K562 (cell line): ENCODE measurements at regions not wholly inside any gene's neighbourhood (a gene's known extent, or its start where the extent isn't known, plus 50 kb on each side); places are given as distances from the start of the nearest gene placed in this dataset.

ENCODE experiments used
- ARNT ChIP-seq, 2 experiments: fragments of 450-650 bp; IDR thresholded peaks; 2 replicates each; pipeline ENCODE4 v1.6.1; 2016; ENCODE audit warnings: mild to moderate bottlenecking in 1 of 2
- GABPA ChIP-seq: fragments of 200-800 bp; sonication (Bioruptor generic); conservative IDR thresholded peaks from 2 replicates; pipeline ENCODE4 v1.6.1; 2016; ENCODE audit warnings: low read depth, missing genetic modification characterization, missing compliant biosample characterization
- GABPB1 ChIP-seq: sonication (generic); formaldehyde crosslinking; IDR thresholded peaks from 2 replicates; pipeline ENCODE4 v1.8.0; 2022; ENCODE audit warnings: mild to moderate bottlenecking, missing genetic modification reagents
- HNRNPH1 ChIP-seq: fragments of 200-400 bp; formaldehyde crosslinking; optimal IDR thresholded peaks from 2 replicates; pipeline ENCODE3; 2017; ENCODE audit warnings: low read depth, mild to moderate bottlenecking, low read length, moderate library complexity
- JUN ChIP-seq, 2 experiments: sonication (generic) in 1 of 2; formaldehyde crosslinking in 1 of 2; IDR thresholded peaks; 2 replicates each; pipeline versions ENCODE4 v1.6.1 to v1.8.0; 2012 to 2022; ENCODE audit warnings: borderline replicate concordance in 2 of 2, mild to moderate bottlenecking in 2 of 2, improper control_type of control experiment in 1 of 2, low read depth in 1 of 2, low read length in 1 of 2, missing genetic modification reagents in 1 of 2
- MYC ChIP-seq, 2 experiments: fragments of 250-450 bp in 1 of 2; sonication (Bioruptor Pico) in 1 of 2; IDR thresholded peaks; 2 replicates each; pipeline versions ENCODE4 v1.5.1 to v1.6.1; 2012 to 2021; ENCODE audit warnings: low read depth in 2 of 2, borderline replicate concordance in 1 of 2, improper control_type of control experiment in 1 of 2, low read length in 1 of 2, mild to moderate bottlenecking in 1 of 2, moderate library complexity in 1 of 2
- NCOA1 ChIP-seq: fragments of 450-650 bp; IDR thresholded peaks from 2 replicates; pipeline ENCODE4 v1.6.1; 2016; ENCODE audit warnings: low read depth
- NCOA2 ChIP-seq, 2 experiments: fragments of 450-650 bp; IDR thresholded peaks; 2 replicates each; pipeline ENCODE4 v1.6.1; 2018; ENCODE audit warnings: mild to moderate bottlenecking in 2 of 2, moderate library complexity in 1 of 2; ENCODE audit not compliant: partially characterized antibody in 2 of 2
- RBM34 ChIP-seq: fragments of 200-400 bp; formaldehyde crosslinking; IDR thresholded peaks from 2 replicates; pipeline ENCODE4 v1.6.1; 2018; ENCODE audit warnings: low read length, borderline replicate concordance; ENCODE audit not compliant: insufficient read depth
- SMAD2 ChIP-seq: fragments of 150-350 bp; IDR thresholded peaks from 2 replicates; pipeline ENCODE4 v1.6.1; 2014; ENCODE audit warnings: low read depth, mild to moderate bottlenecking, low read length
- SMC3 ChIP-seq: conservative IDR thresholded peaks from 2 replicates; pipeline ENCODE4 v1.6.1; 2011; ENCODE audit warnings: low read depth, low read length, improper control_type of control experiment; ENCODE audit not compliant: insufficient read depth
- TAF9B ChIP-seq: fragments of 450-650 bp; IDR thresholded peaks from 2 replicates; pipeline ENCODE4 v1.6.1; 2018; ENCODE audit warnings: mild to moderate bottlenecking; ENCODE audit not compliant: partially characterized antibody
- ZC3H4 ChIP-seq: sonication (generic); formaldehyde crosslinking; IDR thresholded peaks from 2 replicates; pipeline ENCODE4 v1.9.0; 2021; ENCODE audit warnings: missing genetic modification reagents, borderline replicate concordance
- ZHX1 ChIP-seq: fragments of 150-350 bp; conservative IDR thresholded peaks from 2 replicates; pipeline ENCODE4 v1.6.1; 2014; ENCODE audit warnings: low read length
- ZMIZ1 ChIP-seq, 2 experiments: fragments of 150-350 bp in 1 of 2; IDR thresholded peaks; 2 replicates each; pipeline ENCODE4 v1.6.1; 2012 to 2016; ENCODE audit warnings: low read depth in 2 of 2, low read length in 2 of 2, mild to moderate bottlenecking in 1 of 2, moderate library complexity in 1 of 2
- ZNF12 ChIP-seq: sonication (generic); formaldehyde crosslinking; IDR thresholded peaks from 2 replicates; pipeline ENCODE4 v1.4.0; 2020; ENCODE audit warnings: mild to moderate bottlenecking, missing genetic modification reagents
- ZNF197 ChIP-seq: fragments of 200-800 bp; sonication (Bioruptor generic); IDR thresholded peaks from 2 replicates; pipeline ENCODE4 v1.6.1; 2016; ENCODE audit warnings: low read depth, missing genetic modification characterization, missing compliant biosample characterization
- ZNF398 ChIP-seq: fragments of 250-450 bp; sonication (Bioruptor Pico); IDR thresholded peaks from 2 replicates; pipeline ENCODE4 v1.8.0; 2021; ENCODE audit warnings: moderate library complexity, mild to moderate bottlenecking, inconsistent platforms
- ZSCAN29 ChIP-seq: fragments of 450-650 bp; IDR thresholded peaks from 2 replicates; pipeline ENCODE4 v1.6.1; 2017

GRCh38 chr22:22156716-22157347 is 87.8 kb upstream of the VPREB1 start (continued):
- TF ChIP-seq ZNF398 (CRISPR knock-in tag) (peak; percentile 58; the same call in 1 of the 2 replicates), MYC (IDR thresholded peaks at IDR 0.05; ENCODE audit: low read depth, low read length) (peak; percentile 65), MYC (CRISPR knock-in tag; IDR thresholded peaks at IDR 0.05; ENCODE audit: borderline replicate concordance, low read depth) (no peak), ZMIZ1 (IDR thresholded peaks at IDR 0.05; ENCODE audit: low read depth in 2 of 2, low read length in 2 of 2) (peak in 1 of 2 experiments; percentile 81; a peak in 2 of 4 replicates), ARNT (IDR thresholded peaks at IDR 0.05) (peak in 1 of 2 experiments; percentile 95; a peak in 2 of 4 replicates), ZSCAN29 (no peak), ZC3H4 (CRISPR knock-in tag) (peak; percentile 78; the same call in 1 of the 2 replicates), TAF9B (no peak), ZNF12 (CRISPR knock-in tag) (peak; percentile 83; the same call in 1 of the 2 replicates), ZNF197 (CRISPR knock-in tag) (peak; percentile 66; the same call in 1 of the 2 replicates), SMAD2 (no peak), ZHX1 (no peak), JUN (IDR thresholded peaks at IDR 0.05; ENCODE audit: borderline replicate concordance, low read depth, low read length) (peak; percentile 65; the same call in 1 of the 2 replicates), JUN (CRISPR knock-in tag; IDR thresholded peaks at IDR 0.05; ENCODE audit: borderline replicate concordance) (no peak), HNRNPH1 (no peak), SMC3 (peak; percentile 93), GABPA (tag) (peak; percentile 89), RBM34 (peak; percentile 54; the same call in 1 of the 2 replicates), NCOA2 (IDR thresholded peaks at IDR 0.05; ENCODE audit: partially characterized antibody in 2 of 2) (peak in 1 of 2 experiments; percentile 8), NCOA1 (0 out of 2 replicates have a peak, but pooled peaks have one; percentile 12), GABPB1 (CRISPR knock-in tag) (peak; percentile 84)
